Mesodermal cell (in vitro differentiated cells): ENCODE measurements at regions not wholly inside any gene's neighbourhood (a gene's known extent, or its start where the extent isn't known, plus 50 kb on each side); places are given as distances from the start of the nearest gene placed in this dataset.

Source experiments
- H3K27ac ChIP-seq: 2 replicates; pipeline ENCODE4 v1.7.0; 2013; ENCODE audit warnings: mild to moderate bottlenecking, low read depth, low read length, moderate library complexity; ENCODE audit not compliant: severe bottlenecking
- H3K36me3 ChIP-seq: 2 replicates; pipeline ENCODE4 v1.7.1; 2013; ENCODE audit warnings: mild to moderate bottlenecking, low read length, moderate library complexity; ENCODE audit not compliant: control insufficient read depth, insufficient read depth
- H3K4me1 ChIP-seq: one replicate; pipeline ENCODE4 v1.7.1; 2013; ENCODE audit warnings: mild to moderate bottlenecking, low read length; ENCODE audit not compliant: insufficient read depth, control insufficient read depth, poor library complexity, severe bottlenecking
- H3K4me3 ChIP-seq: 2 replicates; pipeline ENCODE4 v1.7.0; 2013; ENCODE audit warnings: low read length, control low read depth, mild to moderate bottlenecking; ENCODE audit not compliant: insufficient read depth, poor library complexity, severe bottlenecking; ENCODE audit errors: extremely low read depth
- H3K9me3 ChIP-seq: 2 replicates; pipeline ENCODE4 v1.7.1; 2013; ENCODE audit warnings: mild to moderate bottlenecking, low read length, moderate library complexity; ENCODE audit not compliant: control insufficient read depth
- WGBS, 2 experiments: methylation state at CpG; one replicate each; pipeline ENCODE4 v1.1.5; 2013; ENCODE audit warnings: missing lambda C conversion rate in 2 of 2; ENCODE audit not compliant: insufficient coverage in 2 of 2; 5-methylcytosine and 5-hydroxymethylcytosine counted together

DNA sequence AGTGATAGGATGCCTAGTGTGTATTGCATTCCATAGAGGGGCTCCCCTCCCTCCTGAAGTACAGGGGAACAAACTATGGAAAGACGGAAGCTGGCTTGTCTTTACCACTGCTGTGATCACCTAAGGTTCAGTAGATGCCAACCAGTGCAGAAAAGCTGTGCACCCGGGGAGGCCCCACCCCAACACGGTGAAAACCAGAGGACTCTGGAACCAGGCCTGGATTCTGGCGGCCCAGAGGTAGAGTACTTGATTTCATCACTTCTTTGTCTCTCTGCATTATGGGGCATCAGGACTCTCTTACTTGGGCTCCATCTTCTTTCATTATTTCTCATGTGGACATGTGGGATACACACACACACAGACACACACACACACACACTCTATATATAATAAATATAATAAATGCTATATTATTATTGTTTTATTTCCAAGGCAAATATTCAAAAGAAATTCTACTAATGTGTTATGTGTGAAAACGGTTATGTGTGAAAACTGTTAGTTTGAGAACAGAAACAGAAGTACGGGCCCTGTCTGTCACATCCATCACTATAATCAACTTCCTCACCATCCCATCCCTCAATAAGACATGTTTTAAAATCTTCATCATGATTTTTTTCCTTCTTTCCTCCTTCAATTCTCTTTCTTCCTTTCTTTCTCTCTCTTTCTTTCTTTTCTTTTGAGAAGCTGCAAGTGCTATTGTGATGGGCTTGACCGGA, 152.4 kb upstream of the CMC1 start:
- H3K9me3 ChIP-seq = no peaks in the 10 kb centered on the region
- no peaks in the 10 kb centered on the region for H3K36me3 ChIP-seq
- no peak overlapping the region for H3K4me3 ChIP-seq
- no peaks in the 10 kb centered on the region for H3K4me1 ChIP-seq
- H3K27ac ChIP-seq = no peak overlapping the region
- 79 to 89% methylated on average over 3 to 4 of the region's 7 CpGs for WGBS, 2 experiments

DNA sequence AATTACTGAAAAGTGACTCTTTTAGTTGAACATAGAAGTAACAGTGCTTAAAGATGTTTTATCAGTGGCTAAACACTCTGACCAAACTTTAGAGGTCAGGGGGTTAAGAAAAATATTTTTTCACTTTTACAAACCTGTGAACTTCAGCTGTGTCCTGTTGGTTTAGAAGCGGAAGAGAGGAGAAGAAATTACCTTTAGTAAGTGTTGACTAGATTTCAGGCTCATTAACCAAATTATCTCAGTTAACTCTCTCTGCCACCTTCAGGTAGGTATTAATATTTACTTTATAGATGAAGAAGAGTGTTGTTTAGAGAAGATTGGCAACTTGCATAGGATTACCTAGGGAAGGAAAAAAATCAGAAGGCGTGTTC, 151.9 kb upstream of the CMC1 start:
- Histone ChIP-seq H3K4me1 (no peaks in the 10 kb centered on the region), H3K9me3 (no peaks in the 10 kb centered on the region), H3K36me3 (no peaks in the 10 kb centered on the region), H3K27ac (no peak overlapping the region), H3K4me3 (no peak overlapping the region)
- WGBS, 2 experiments = no CpG with 5 or more reads among the region's 2 CpGs

DNA sequence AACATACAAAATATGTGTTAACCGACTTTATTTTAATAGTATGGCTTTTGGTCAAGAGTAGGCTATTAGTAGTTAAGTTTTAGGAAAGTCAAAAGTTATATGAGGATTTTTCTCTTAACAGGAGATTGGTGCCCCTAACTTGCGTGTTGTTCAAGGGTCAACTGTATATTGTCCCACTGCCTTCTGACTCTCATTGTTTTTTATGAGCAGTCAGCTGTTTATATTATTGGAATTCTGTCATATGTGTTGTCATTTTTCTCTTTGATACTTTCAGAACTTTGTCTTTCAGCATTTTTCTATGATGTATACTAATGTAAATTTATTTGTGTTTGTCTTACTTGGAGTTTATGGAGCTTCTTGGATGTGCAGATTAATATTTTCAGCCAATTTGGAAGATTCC, 142.1 kb upstream of the CMC1 start:
- Histone ChIP-seq H3K4me3 (no peak overlapping the region), H3K4me1 (no peaks in the 10 kb centered on the region), H3K27ac (no peak overlapping the region), H3K36me3 (no peaks in the 10 kb centered on the region), H3K9me3 (peaks cover 4% of the 10 kb centered on the region)
- 80% methylated on average over 1 of the region's 2 CpGs; no CpG with 5 or more reads in 1 of the 2 experiments for WGBS, 2 experiments

DNA sequence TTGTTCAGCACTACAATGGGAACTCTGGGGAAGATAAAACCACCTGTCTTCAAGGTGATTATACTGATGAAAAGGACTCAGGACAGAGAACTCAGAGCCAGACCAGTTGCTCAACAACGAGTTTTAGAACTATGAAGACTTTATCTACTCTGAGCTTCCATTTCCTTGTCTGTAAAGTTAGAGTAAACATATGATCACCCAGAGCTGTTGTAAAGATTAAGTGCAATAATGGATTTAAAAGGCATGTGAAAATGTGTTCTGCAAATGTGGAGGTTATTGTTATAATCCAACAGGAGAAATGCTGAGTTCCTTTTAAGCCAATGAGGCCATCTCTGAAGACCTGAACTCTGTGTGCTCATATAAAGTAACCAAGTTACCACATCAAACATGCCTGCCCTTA, 139.7 kb upstream of the CMC1 start:
- Histone ChIP-seq H3K36me3 (no peaks in the 10 kb centered on the region), H3K4me1 (no peaks in the 10 kb centered on the region), H3K27ac (no peak overlapping the region), H3K9me3 (peaks cover 4% of the 10 kb centered on the region), H3K4me3 (no peak overlapping the region)
- WGBS, 2 experiments = 83% methylated on average over 1 of the region's 1 CpG; no CpG with 5 or more reads in 1 of the 2 experiments

DNA sequence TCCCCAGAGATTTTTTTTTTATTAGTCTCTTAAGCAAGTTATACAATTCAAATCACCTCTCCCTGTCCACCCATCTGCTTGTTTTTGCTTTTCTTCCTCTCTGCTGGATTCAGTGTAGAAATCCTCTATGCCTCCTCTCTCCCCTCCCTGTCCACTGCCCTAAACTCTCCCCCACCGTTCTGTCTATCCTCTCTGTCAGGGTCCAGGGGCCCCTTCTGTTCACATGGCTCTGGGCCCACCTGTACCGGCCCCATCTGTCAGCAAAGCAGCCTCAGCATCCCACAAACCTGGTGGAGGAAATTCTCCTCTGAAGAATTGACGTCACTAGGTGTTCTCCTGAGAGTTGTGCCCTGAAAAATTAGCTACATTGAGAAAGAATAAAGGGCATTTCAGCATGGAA, 137.6 kb upstream of the CMC1 start:
- WGBS, 2 experiments = 88% methylated on average over 3 of the region's 3 CpGs; no CpG with 5 or more reads in 1 of the 2 experiments
- H3K36me3 ChIP-seq = no peaks in the 10 kb centered on the region
- no peaks in the 10 kb centered on the region for H3K4me1 ChIP-seq
- H3K9me3 ChIP-seq = peaks cover 3% of the 10 kb centered on the region
- no peak overlapping the region for H3K27ac ChIP-seq
- no peak overlapping the region for H3K4me3 ChIP-seq

DNA sequence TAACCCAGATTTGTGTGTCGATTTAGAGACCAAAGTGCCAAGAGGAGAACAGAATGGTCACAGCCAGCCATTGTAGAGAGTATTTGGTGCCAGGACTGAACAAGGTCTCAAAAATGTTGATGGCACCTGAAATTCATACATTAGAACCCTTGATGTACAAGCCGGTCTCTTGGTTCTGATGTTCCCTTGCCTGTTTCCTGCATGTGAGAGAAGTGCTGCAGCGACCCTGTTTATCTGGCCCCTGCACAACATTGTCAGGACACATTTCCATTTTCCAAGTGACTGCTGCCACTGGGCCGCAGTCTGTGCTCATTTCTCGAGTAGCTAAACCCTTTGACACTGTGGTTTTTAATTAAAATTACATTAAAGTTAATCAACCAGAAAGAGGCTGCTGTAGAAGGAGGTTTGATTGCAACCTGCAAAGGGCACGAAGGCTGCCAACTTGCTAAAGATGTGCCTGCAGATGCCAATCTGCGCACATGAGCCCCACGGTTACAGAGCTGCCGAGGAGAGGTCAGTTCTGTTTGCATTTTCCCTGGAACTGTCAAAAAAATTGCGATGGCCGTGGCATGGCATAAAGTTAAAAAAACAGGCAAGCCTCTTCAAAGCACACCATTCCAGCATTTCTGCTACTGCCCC, 136.4 kb upstream of the CMC1 start:
- Histone ChIP-seq H3K27ac (no peak overlapping the region), H3K36me3 (no peaks in the 10 kb centered on the region)

DNA sequence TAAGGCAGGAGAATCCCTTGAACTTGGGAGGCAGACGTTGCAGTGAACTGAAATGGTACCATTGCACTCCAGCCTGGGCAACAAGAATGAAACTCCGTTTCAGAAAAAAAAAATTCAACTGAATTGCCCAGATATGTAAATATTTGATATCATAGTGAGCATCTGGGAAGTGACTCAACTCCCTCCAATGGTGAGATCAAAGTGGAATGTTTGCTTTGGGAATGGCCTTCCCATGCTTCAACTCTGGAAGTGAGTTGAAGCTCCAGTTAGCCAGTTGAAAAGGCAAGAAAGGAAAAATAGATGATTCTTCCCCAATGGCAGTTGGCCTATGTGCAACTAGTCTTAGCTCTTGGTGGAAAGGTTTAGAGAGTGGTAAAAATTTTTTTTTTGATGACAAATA, 131.6 kb upstream of the CMC1 start:
- no peak overlapping the region for H3K4me3 ChIP-seq
- 90 to 100% methylated on average over 1 of the region's 2 CpGs for WGBS, 2 experiments
- H3K9me3 ChIP-seq = no peaks in the 10 kb centered on the region
- H3K27ac ChIP-seq = no peak overlapping the region
- no peaks in the 10 kb centered on the region for H3K4me1 ChIP-seq
- H3K36me3 ChIP-seq = no peaks in the 10 kb centered on the region

More for the DNA sequence above, 136.4 kb upstream of the CMC1 start:
- H3K4me3 ChIP-seq = no peak overlapping the region
- no peaks in the 10 kb centered on the region for H3K9me3 ChIP-seq
- 91 to 92% methylated on average over 8 of the region's 11 CpGs for WGBS, 2 experiments
- H3K4me1 ChIP-seq = no peaks in the 10 kb centered on the region

DNA sequence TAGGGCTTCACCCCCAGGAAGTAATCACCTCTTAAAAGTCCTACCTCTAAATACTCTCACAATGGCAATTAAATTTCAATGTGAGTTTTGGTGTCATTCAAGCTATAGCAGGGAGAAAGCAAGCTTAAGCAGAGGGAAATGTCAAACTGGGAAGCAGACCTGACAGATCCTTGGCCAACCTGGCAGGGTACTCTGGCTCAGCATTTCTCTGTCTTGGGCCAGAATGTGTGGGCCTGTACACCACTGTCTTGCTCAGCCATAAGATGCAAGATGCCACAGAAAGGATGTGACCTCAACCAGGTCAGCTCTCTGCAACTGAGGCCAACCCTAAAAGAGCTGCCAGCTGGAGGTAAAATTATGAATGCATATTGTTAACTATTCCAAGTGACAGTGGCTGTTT, 130.6 kb upstream of the CMC1 start:
- H3K4me3 ChIP-seq = no peak overlapping the region
- no peaks in the 10 kb centered on the region for H3K36me3 ChIP-seq
- no peak overlapping the region for H3K27ac ChIP-seq
- H3K4me1 ChIP-seq = no peaks in the 10 kb centered on the region
- no peaks in the 10 kb centered on the region for H3K9me3 ChIP-seq

DNA sequence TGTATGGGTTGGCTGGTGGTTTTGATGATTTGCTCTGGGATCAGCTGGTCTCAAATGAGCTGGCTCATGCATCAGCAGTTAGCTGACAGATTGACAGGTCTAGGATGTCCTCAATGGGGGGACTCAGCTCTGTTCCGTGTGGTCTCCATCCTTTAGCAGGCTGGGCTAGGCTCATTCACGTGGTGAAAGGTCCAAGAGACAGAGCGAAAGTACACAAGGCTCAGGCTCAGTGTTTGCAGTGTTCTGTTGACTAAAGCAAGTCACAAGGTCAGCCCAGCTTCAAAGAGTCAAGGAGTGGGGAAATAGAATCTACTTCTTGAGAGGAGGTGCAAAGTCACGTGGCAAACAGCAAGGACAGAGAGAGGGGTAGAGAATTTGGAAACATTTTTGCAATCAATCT, 126.5 kb upstream of the CMC1 start:
- H3K4me3 ChIP-seq = no peak overlapping the region
- H3K4me1 ChIP-seq = no peaks in the 10 kb centered on the region
- no peak overlapping the region for H3K27ac ChIP-seq
- no peaks in the 10 kb centered on the region for H3K9me3 ChIP-seq
- no peaks in the 10 kb centered on the region for H3K36me3 ChIP-seq
- 87 to 90% methylated on average over 3 of the region's 4 CpGs for WGBS, 2 experiments

DNA sequence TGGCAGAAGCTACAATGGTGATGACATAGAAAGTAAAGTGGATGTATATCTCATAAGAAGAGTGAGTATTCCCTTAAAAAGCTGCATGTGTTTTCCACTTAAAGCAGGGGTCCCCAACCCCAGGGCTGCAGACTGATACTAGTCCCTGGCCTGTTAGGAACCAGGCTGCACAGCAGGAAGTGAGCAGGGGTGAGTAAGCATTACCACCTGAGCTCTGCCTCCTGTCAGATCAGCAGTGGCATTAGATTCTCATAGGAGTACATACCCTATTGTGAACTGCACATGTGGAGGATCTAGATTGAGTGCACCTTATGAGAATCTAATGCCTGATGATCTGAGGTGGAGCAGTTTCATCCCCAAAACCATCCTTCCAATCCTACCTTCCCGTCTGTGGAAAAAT, 126.1 kb upstream of the CMC1 start:
- H3K4me3 ChIP-seq = no peak overlapping the region
- no peak overlapping the region for H3K27ac ChIP-seq
- WGBS, 2 experiments = no CpG with 5 or more reads among the region's 1 CpG

DNA sequence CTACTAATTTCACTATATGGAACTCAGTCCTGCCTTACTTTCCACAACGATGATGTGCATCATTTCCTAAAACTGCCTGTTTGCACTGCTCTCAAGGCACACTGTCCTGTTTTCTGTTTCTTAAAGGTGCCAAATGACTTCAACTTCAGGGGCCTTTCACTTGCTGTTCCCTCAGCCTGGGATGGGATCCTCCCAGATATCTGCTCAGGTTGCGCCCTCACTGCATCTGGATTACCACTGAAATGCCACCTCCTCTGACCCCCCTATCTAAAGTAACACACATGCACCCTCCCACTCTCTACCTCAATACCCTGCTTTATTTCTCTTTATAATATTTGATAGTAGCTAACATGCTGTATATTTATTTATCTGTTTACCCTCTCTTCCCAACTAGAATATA, 123.8 kb upstream of the CMC1 start:
- Histone ChIP-seq H3K4me1 (no peaks in the 10 kb centered on the region), H3K4me3 (no peak overlapping the region), H3K9me3 (no peaks in the 10 kb centered on the region), H3K27ac (no peak overlapping the region), H3K36me3 (no peaks in the 10 kb centered on the region)
- 95 to 97% methylated on average over 2 of the region's 2 CpGs for WGBS, 2 experiments

More for the DNA sequence above, 126.1 kb upstream of the CMC1 start:
- no peaks in the 10 kb centered on the region for H3K4me1 ChIP-seq
- no peaks in the 10 kb centered on the region for H3K9me3 ChIP-seq
- no peaks in the 10 kb centered on the region for H3K36me3 ChIP-seq
